Fibroblast of mammary gland (primary cell): ENCODE measurements at regions not wholly inside any gene's neighbourhood (a gene's known extent, or its start where the extent isn't known, plus 50 kb on each side); places are given as distances from the start of the nearest gene placed in this dataset.
A peak's percentile ranks its signal among the peaks of the same experiment; 100 is the strongest.

Source experiments
- DNase-seq: peaks from one replicate; pipeline ENCODE4 v3.0.0-alpha.2; 2010; ENCODE audit warnings: low read depth
- H3K4me3 ChIP-seq: 2 replicates; pipeline ENCODE4 v1.5.1; 2011; ENCODE audit warnings: low read depth, mild to moderate bottlenecking, low read length, moderate library complexity; ENCODE audit not compliant: control insufficient read depth
- TF ChIP-seq, protein P1 (sequence below): conservative IDR thresholded peaks from 2 replicates; pipeline ENCODE4 v1.5.1; 2011; ENCODE audit warnings: low read depth, low read length, inconsistent platforms; ENCODE audit not compliant: control insufficient read depth, insufficient read depth

DNA sequence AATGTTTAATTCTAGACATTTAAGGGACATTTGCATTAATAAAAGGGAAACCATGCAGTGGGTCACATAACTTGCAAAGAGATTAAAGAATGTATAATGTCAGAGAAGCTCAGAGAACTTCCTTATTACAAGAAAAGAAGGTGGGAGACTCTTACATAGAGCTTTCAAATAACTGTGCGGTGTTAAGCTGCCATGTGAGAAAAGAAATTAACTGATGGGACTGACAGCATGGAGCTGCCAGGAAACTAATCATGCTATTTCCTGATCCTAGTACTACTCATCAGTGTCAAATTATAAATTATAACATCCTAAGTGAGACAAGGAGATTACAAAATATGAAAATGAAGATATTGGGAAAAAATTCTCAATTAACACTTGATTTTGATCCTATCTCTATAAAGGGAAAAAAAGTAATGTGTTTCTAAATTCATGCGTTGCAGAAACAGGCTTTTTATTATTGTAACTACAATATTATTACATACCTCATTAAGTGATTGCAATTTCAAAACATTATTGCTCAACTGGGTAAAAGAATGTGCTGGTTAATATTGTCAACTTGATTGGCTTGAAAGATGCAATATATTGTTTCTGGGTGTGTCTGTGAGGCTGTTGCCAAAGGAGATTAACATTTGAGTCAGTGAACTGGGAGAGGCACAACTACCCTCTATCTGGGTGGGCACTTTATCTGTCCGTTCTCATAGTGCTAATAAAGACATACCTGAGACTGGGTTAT is 609.5 kb upstream of the NUDT12 start:
- H3K4me3 ChIP-seq, result no peak overlapping the region
- TF ChIP-seq, protein P1, sequence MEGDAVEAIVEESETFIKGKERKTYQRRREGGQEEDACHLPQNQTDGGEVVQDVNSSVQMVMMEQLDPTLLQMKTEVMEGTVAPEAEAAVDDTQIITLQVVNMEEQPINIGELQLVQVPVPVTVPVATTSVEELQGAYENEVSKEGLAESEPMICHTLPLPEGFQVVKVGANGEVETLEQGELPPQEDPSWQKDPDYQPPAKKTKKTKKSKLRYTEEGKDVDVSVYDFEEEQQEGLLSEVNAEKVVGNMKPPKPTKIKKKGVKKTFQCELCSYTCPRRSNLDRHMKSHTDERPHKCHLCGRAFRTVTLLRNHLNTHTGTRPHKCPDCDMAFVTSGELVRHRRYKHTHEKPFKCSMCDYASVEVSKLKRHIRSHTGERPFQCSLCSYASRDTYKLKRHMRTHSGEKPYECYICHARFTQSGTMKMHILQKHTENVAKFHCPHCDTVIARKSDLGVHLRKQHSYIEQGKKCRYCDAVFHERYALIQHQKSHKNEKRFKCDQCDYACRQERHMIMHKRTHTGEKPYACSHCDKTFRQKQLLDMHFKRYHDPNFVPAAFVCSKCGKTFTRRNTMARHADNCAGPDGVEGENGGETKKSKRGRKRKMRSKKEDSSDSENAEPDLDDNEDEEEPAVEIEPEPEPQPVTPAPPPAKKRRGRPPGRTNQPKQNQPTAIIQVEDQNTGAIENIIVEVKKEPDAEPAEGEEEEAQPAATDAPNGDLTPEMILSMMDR, result no peak
- no peak for DNase-seq

DNA sequence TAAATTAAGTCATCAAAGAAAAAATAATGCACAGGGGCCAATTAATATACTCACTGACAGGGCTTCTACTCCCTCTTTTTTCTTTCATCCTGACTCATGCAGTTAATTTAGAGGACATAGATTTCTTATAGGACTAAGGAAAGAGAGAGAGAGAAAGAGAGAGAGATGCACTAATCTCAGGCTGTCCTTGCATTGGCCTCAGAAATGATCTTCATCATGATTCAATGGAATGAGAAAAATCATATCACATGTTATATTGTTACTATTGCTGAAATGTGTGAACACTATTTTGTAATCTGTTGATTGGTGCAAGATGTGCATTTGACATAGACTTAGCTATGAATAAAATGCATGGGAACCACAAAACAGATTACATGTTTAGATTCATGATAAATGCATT is 608.3 kb upstream of the NUDT12 start:
- H3K4me3 ChIP-seq, result no peak overlapping the region
- DNase-seq, result peak; percentile 7
- TF ChIP-seq, protein P1, result no peak

DNA sequence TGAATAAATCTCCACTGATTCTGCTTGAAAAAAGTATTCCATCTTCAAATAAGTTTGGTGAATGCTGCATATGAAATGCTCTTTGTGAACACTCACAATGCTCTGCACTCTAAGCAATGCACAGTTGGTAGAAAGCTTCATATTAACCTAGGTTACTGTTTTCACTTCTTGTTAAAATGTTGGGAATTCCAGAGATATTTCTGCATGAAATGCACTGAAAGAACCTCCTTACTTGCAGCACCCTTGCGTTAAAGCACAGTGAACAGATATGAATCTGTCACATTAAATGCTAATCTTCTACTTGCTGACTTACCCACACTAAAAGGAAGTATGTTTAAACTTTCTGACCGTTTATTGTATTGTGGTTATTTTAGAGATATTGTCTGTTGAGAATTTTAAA is 584.1 kb upstream of the NUDT12 start:
- no peak overlapping the region for H3K4me3 ChIP-seq
- DNase-seq, result no peak
- TF ChIP-seq, protein P1, result no peak

DNA sequence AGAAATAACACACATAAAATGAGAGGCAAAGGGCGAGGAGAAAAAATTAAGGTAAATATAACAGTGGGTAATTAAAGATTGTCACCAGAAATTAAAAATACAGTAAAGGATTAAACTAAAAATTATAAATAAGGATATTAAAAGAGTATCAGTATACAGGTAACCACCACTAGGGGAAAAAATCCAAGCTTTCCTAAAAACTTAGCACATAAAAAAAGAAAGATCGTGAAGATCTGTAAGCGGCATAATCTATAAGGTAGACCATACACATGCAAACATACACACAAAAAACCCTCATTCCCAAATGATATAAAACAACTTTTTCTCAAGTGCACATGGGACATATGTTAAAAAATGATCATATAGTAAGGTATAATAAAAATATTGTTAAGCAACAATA is 577.3 kb upstream of the NUDT12 start:
- H3K4me3 ChIP-seq, result no peak overlapping the region
- no peak for DNase-seq
- TF ChIP-seq, protein P1, result no peak

DNA sequence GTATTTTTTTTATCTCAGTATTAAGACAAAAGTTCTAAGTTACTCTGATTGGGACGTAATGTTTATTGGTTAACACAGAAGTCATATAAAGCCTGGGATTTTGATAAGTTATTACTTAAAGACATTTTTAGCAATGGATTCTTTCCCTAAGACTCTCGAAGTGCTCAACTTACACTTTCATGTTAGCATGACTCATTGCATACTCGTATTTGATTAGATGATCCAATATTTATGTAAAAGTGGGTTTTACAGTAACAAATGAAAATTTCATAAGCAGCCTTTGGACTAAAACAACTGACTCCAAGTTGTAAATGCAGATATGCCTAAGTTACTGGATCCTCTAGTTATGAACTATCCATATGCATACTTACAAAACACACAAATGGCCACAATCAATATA is 567.7 kb upstream of the NUDT12 start:
- no peak for DNase-seq
- TF ChIP-seq, protein P1, result no peak
- no peak overlapping the region for H3K4me3 ChIP-seq

DNA sequence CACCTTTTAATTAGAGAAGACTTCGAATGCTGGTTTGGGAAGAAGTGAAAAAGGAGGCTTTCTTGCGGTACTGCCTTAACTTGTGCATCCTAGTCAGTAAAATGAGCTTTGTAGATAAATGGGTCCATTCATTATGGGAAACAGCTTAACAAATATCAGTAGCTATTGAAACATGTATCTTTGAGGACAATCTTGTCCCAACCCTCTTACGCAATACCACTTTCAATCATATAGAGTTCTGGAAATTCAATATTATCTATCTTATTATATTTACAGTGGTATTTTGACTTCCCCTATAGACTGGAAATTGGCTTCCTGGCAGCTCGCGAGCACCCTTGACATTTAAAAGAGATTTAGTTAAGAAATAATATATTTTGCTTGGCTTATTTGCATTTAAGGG is 565.8 kb upstream of the NUDT12 start:
- DNase-seq, result no peak
- no peak overlapping the region for H3K4me3 ChIP-seq
- TF ChIP-seq, protein P1, result no peak
